ENCODE measurements at regions not wholly inside any gene's neighbourhood (a gene's known extent, or its start where the extent isn't known, plus 50 kb on each side); places are given as distances from the start of the nearest gene placed in this dataset.

DNA sequence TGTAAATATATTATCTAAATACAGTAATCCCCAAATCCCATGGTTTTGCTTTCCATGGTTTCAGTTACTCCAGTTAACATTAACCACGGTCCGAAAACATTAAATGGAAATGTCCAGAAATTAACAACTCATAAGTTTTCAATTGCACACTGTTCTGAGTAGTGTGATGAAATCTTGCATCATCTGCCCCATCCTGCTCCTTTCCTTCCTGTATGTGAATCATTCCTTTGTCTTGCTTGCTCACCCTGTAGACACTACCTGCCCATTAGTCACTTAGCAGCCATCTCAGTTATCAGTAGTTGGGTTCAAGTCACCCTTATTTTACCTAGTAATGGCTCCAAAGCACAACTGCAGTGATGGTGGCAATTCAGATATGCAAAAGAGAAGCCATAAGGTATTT, 1568.5 kb upstream of the WWC1 start:
- Histone ChIP-seq H3K9ac (replicated peaks; ENCODE audit: extremely low read depth, insufficient read depth, low read length) (no peak overlapping the region), H3K4me1 (ENCODE audit: control insufficient read depth, extremely low read depth, insufficient read depth, low read length) (no peaks in the 10 kb centered on the region), H3K27me3 (ENCODE audit: control insufficient read depth in 2 of 2, insufficient read depth in 2 of 2, low read length in 2 of 2) (no peaks in the 10 kb centered on the region), H4K20me1 (replicated peaks; ENCODE audit: control insufficient read depth, extremely low read depth, insufficient read depth, low read length) (no peaks in the 10 kb centered on the region), H3K27ac (ENCODE audit: insufficient read depth, low read depth, low read length) (no peak overlapping the region), H3K36me3 (ENCODE audit: control insufficient read depth in 2 of 2, extremely low read depth in 1 of 2, insufficient read depth in 2 of 2, low read length in 2 of 2) (no peaks in the 10 kb centered on the region), H2AFZ (ENCODE audit: low read depth, low read length) (no peak overlapping the region), H3K4me2 (ENCODE audit: insufficient read depth, low read length) (no peak overlapping the region), H3K9me3 (replicated peaks; ENCODE audit: control insufficient read depth, insufficient read depth, low read length) (peaks cover 6% of the 10 kb centered on the region), H3K9me1 (replicated peaks; ENCODE audit: control insufficient read depth, extremely low read depth, insufficient read depth, low read length) (no peaks in the 10 kb centered on the region), H3K4me3 (replicated peaks in 1 of 3; ENCODE audit: insufficient read depth in 1 of 3, low read depth in 1 of 3, low read length in 3 of 3) (no peak overlapping the region), H3K79me2 (ENCODE audit: control insufficient read depth, insufficient read depth, low read length) (no peaks in the 10 kb centered on the region)
- BruUV-seq (replicated peaks): no TSS peak
- intact Hi-C loops (cut with micrococcal nuclease): no loop called here
- POLR2A ChIA-PET: no interaction called here
- TF ChIP-seq POLR2A (IDR thresholded peaks at IDR 0.05; ENCODE audit: low read depth, low read length): no peak
- no peak for TF ChIP-seq EZH2 (IDR thresholded peaks at IDR 0.05; ENCODE audit: borderline replicate concordance, low read depth, low read length, severe bottlenecking)
- no peak for TF ChIP-seq JUN (IDR thresholded peaks at IDR 0.05; ENCODE audit: borderline replicate concordance, insufficient read depth, insufficient read length, low read depth)
- no peak for TF ChIP-seq MYC (IDR thresholded peaks at IDR 0.05; ENCODE audit: low read depth, low read length)
- no peak for TF ChIP-seq GATA2 (IDR thresholded peaks at IDR 0.05; ENCODE audit: insufficient read depth, insufficient read length, low read depth, low read length)
- TF ChIP-seq, protein P1, sequence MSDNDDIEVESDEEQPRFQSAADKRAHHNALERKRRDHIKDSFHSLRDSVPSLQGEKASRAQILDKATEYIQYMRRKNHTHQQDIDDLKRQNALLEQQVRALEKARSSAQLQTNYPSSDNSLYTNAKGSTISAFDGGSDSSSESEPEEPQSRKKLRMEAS (IDR thresholded peaks at IDR 0.05; ENCODE audit: insufficient read depth, insufficient read length): no peak
- no peak for TF ChIP-seq POLR2AphosphoS5 (IDR thresholded peaks at IDR 0.05; ENCODE audit: insufficient read depth, low read depth, low read length)
- TF ChIP-seq, protein P2, sequence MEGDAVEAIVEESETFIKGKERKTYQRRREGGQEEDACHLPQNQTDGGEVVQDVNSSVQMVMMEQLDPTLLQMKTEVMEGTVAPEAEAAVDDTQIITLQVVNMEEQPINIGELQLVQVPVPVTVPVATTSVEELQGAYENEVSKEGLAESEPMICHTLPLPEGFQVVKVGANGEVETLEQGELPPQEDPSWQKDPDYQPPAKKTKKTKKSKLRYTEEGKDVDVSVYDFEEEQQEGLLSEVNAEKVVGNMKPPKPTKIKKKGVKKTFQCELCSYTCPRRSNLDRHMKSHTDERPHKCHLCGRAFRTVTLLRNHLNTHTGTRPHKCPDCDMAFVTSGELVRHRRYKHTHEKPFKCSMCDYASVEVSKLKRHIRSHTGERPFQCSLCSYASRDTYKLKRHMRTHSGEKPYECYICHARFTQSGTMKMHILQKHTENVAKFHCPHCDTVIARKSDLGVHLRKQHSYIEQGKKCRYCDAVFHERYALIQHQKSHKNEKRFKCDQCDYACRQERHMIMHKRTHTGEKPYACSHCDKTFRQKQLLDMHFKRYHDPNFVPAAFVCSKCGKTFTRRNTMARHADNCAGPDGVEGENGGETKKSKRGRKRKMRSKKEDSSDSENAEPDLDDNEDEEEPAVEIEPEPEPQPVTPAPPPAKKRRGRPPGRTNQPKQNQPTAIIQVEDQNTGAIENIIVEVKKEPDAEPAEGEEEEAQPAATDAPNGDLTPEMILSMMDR (IDR thresholded peaks at IDR 0.05; ENCODE audit: extremely low read depth in 1 of 2, insufficient read depth in 1 of 2, low read depth in 1 of 2, low read length in 2 of 2): no peak
- no peak for TF ChIP-seq FOS (IDR thresholded peaks at IDR 0.05; ENCODE audit: borderline replicate concordance, insufficient read depth, low read length)
- dilution Hi-C loops (cut with MboI; ENCODE audit: extremely low pct_ligation_motif_present, low sequenced_read_pairs): no loop called here
- DNase-seq (ENCODE audit: low read depth, low spot score): no peak
- CTCF ChIA-PET: no interaction called here
- no peak for FAIRE-seq

All from endothelial cell of umbilical vein (primary cell).